HepG2 (cell line): ENCODE measurements at regions not wholly inside any gene's neighbourhood (a gene's known extent, or its start where the extent isn't known, plus 50 kb on each side); places are given as distances from the start of the nearest gene placed in this dataset.

ENCODE experiments used
- ATAC-seq: fragments of 200-7000 bp; cut with Tn5 transposase; 3 replicates; pipeline ENCODE4 v1.9.1; 2020; ENCODE audit warnings: mild to moderate bottlenecking, moderate library complexity
- BruUV-seq: library from RNA; stranded (reverse); fragments of 400-500 nt; replicated peaks from 2 replicates; lab custom pipeline; 2021; lab: Mats Ljungman, UMichigan
- CTCF ChIA-PET: fragments of 300-600 bp; formaldehyde crosslinking; extraction: SDS; loops from one replicate; lab custom pipeline; 2021; ENCODE audit warnings: low total read pairs, inconsistent platforms, low intra/inter-chr PET ratio; lab: Yijun Ruan, JAX
- POLR2A ChIA-PET: fragments of 350-600 bp; sonication (Branson Sonifier 250); formaldehyde crosslinking; loops from one replicate; lab custom pipeline; 2020; ENCODE audit warnings: antibody characterized with exemption, inconsistent platforms; lab: Yijun Ruan, JAX
- DNase-seq: peaks from one replicate; pipeline ENCODE4 v3.0.0-alpha.2; 2015; ENCODE audit warnings: low spot score
- FAIRE-seq: peaks from 3 replicates; lab custom pipeline; 2011; peaks lifted over from hg19 to GRCh38; lab: Jason Lieb, UNC
- H2AFZ ChIP-seq: one replicate; pipeline ENCODE4 v1.6.1; 2011; ENCODE audit warnings: low read length, inconsistent platforms
- H3K27ac ChIP-seq: fragments of 300-600 bp; 3 replicates; pipeline ENCODE4 v1.8.0; 2011; ENCODE audit warnings: mixed run types, mild to moderate bottlenecking, mixed read lengths, low read length, inconsistent platforms; ENCODE audit not compliant: insufficient read depth; ENCODE audit errors: extremely low read length
- H3K27me3 ChIP-seq, 2 experiments: fragments of 200-600 bp in 1 of 2; 2 replicates in 1 of 2; 3 replicates in 1 of 2; pipeline versions ENCODE4 v1.6.0 to v1.8.0; 2011; ENCODE audit warnings: low read length in 2 of 2, mild to moderate bottlenecking in 2 of 2, moderate library complexity in 2 of 2, inconsistent platforms in 1 of 2; ENCODE audit not compliant: insufficient read depth in 2 of 2, control insufficient read depth in 1 of 2
- H3K36me3 ChIP-seq, 2 experiments: fragments of 200-600 bp in 1 of 2; replicated peaks in 1 of 2; 2 replicates in 1 of 2; 3 replicates in 1 of 2; pipeline versions ENCODE4 v1.5.1 to v1.8.0; 2011; ENCODE audit warnings: low read length in 2 of 2, inconsistent platforms in 1 of 2; ENCODE audit not compliant: insufficient read depth in 2 of 2, control insufficient read depth in 1 of 2
- H3K4me1 ChIP-seq: 2 replicates; pipeline ENCODE4 v1.5.1; 2012; ENCODE audit warnings: low read length, inconsistent platforms; ENCODE audit not compliant: insufficient read depth
- H3K4me2 ChIP-seq: 2 replicates; pipeline ENCODE4 v1.6.0; 2011; ENCODE audit warnings: low read depth, low read length, inconsistent platforms
- H3K4me3 ChIP-seq, 3 experiments: fragments of 200-600 bp in 1 of 3; sonication (generic), shearing (Covaris generic) in 1 of 3; replicated peaks in 1 of 3; 2 replicates each; pipeline ENCODE4 v1.5.1; 2011 to 2016; ENCODE audit warnings: low read length in 3 of 3, inconsistent platforms in 2 of 3, low read depth in 2 of 3, mild to moderate bottlenecking in 2 of 3, control low read depth in 1 of 3, mixed read lengths in 1 of 3; ENCODE audit not compliant: insufficient read depth in 1 of 3
- H3K79me2 ChIP-seq: one replicate; pipeline ENCODE4 v1.6.1; 2011; ENCODE audit warnings: low read length, inconsistent platforms; ENCODE audit not compliant: insufficient read depth
- H3K9ac ChIP-seq: 2 replicates; pipeline ENCODE4 v1.6.0; 2011; ENCODE audit warnings: mild to moderate bottlenecking, low read depth, low read length, inconsistent platforms; ENCODE audit not compliant: insufficient read depth
- H3K9me3 ChIP-seq: 2 replicates; pipeline ENCODE4 v1.5.1; 2012; ENCODE audit warnings: mild to moderate bottlenecking, low read length
- H4K20me1 ChIP-seq: 2 replicates; pipeline ENCODE4 v1.6.0; 2011; ENCODE audit warnings: inconsistent platforms, mild to moderate bottlenecking, low read length, moderate library complexity; ENCODE audit not compliant: insufficient read depth
- RBFOX2 ChIP-seq: fragments of 200-400 bp; formaldehyde crosslinking; IDR thresholded peaks from 2 replicates; pipeline ENCODE4 v1.6.1; 2017; ENCODE audit warnings: low read depth, mild to moderate bottlenecking, low read length
- SP2 ChIP-seq: sonication (generic); formaldehyde crosslinking; IDR thresholded peaks from 2 replicates; pipeline ENCODE4 v1.5.1; 2020; ENCODE audit warnings: mild to moderate bottlenecking, missing genetic modification reagents
- SRY ChIP-seq: sonication (generic); formaldehyde crosslinking; IDR thresholded peaks from 2 replicates; pipeline ENCODE4 v1.8.0; 2022; ENCODE audit warnings: mild to moderate bottlenecking, missing genetic modification reagents
- ZBTB7B ChIP-seq: sonication (generic); formaldehyde crosslinking; IDR thresholded peaks from 2 replicates; pipeline ENCODE4 v1.4.0; 2020; ENCODE audit warnings: missing genetic modification reagents
- ZNF572 ChIP-seq: sonication (generic); formaldehyde crosslinking; IDR thresholded peaks from 2 replicates; pipeline ENCODE4 v1.5.1; 2020; ENCODE audit warnings: mild to moderate bottlenecking, missing genetic modification reagents
- WGBS: methylation state at CpG from one replicate; pipeline ENCODE4 v1.1.6; 2017; ENCODE audit warnings: low lambda C conversion rate; 5-methylcytosine and 5-hydroxymethylcytosine counted together
- in situ Hi-C: cut with HindIII; loops from 2 replicates; pipeline ENCODE4 v1.10.0; 2017; ENCODE audit warnings: low pct_unique_long_range_greater_than_20kb; ENCODE audit not compliant: extremely low pct_ligation_motif_present
- intact Hi-C: fragments of 100-400 bp; cut with micrococcal nuclease; formaldehyde crosslinking; loops from one replicate; pipeline ENCODE4 v1.10.0; 2022; ENCODE audit not compliant: unreplicated experiment
- TF ChIP-seq, protein P1 (sequence below), 2 experiments: sonication (generic) in 1 of 2; formaldehyde crosslinking in 1 of 2; IDR thresholded peaks; 2 replicates each; pipeline versions ENCODE4 v1.6.1 to v1.9.0; 2014 to 2022; ENCODE audit warnings: antibody characterized with exemption in 1 of 2, borderline replicate concordance in 1 of 2, inconsistent platforms in 1 of 2, low read depth in 1 of 2, missing genetic modification reagents in 1 of 2
- TF ChIP-seq, protein P2 (sequence below): sonication (generic); formaldehyde crosslinking; IDR thresholded peaks from 2 replicates; pipeline ENCODE4 v1.4.0; 2020; ENCODE audit warnings: missing genetic modification reagents, borderline replicate concordance
- TF ChIP-seq, protein P3 (sequence below), 2 experiments: sonication (generic) in 1 of 2; formaldehyde crosslinking in 1 of 2; IDR thresholded peaks; 2 replicates each; pipeline versions ENCODE4 v1.5.1 to v1.6.1; 2011 to 2020; ENCODE audit warnings: borderline replicate concordance in 1 of 2, low read depth in 1 of 2, low read length in 1 of 2, mild to moderate bottlenecking in 1 of 2, missing genetic modification reagents in 1 of 2, moderate library complexity in 1 of 2
- TF ChIP-seq, protein P4 (sequence below): sonication (generic); formaldehyde crosslinking; IDR thresholded peaks from 2 replicates; pipeline ENCODE4 v1.9.0; 2021; ENCODE audit warnings: missing genetic modification reagents, borderline replicate concordance

DNA sequence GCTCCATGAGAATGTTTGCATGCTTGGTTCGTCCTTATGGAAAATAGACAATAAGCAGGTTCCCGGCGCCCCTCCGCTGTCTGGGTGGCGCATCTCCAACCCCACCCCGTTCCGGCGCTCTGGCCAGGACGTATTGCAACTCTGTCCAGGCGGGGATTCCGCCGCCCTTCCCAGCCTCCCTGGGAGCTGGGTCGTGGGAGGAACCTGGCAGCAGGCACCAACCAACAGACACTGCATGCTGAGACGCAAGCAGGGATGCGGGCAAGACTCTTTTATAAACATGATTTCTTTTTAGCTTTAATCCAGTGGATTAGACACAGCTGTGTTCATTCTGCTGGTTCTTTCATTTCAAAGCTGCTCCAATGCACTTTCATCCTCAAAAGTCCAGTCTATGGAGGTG lies 240.2 kb downstream of the SH3BP4 start:
- in situ Hi-C loops: no loop called here
- Histone ChIP-seq H3K4me3 (no peak overlapping the region), H3K27ac (no peak overlapping the region), H4K20me1 (no peaks in the 10 kb centered on the region), H3K4me1 (peaks cover 9% of the 10 kb centered on the region; the same call in 1 of the 2 replicates), H3K9me3 (no peaks in the 10 kb centered on the region), H2AFZ (no peak overlapping the region), H3K79me2 (no peaks in the 10 kb centered on the region), H3K9ac (no peak overlapping the region), H3K4me2 (no peak overlapping the region), H3K27me3 (peaks cover 2 to 14% of the 10 kb centered on the region in 2 experiments; a peak in 4 of 5 replicates), H3K36me3 (no peaks in the 10 kb centered on the region)
- no peak for FAIRE-seq
- CTCF ChIA-PET: no interaction called here
- no peak for ATAC-seq
- POLR2A ChIA-PET: no interaction called here
- TF ChIP-seq, protein P1, sequence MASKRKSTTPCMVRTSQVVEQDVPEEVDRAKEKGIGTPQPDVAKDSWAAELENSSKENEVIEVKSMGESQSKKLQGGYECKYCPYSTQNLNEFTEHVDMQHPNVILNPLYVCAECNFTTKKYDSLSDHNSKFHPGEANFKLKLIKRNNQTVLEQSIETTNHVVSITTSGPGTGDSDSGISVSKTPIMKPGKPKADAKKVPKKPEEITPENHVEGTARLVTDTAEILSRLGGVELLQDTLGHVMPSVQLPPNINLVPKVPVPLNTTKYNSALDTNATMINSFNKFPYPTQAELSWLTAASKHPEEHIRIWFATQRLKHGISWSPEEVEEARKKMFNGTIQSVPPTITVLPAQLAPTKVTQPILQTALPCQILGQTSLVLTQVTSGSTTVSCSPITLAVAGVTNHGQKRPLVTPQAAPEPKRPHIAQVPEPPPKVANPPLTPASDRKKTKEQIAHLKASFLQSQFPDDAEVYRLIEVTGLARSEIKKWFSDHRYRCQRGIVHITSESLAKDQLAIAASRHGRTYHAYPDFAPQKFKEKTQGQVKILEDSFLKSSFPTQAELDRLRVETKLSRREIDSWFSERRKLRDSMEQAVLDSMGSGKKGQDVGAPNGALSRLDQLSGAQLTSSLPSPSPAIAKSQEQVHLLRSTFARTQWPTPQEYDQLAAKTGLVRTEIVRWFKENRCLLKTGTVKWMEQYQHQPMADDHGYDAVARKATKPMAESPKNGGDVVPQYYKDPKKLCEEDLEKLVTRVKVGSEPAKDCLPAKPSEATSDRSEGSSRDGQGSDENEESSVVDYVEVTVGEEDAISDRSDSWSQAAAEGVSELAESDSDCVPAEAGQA (IDR thresholded peaks at IDR 0.05; ENCODE audit: low read depth): no peak
- TF ChIP-seq, protein P1 (CRISPR knock-in tag; IDR thresholded peaks at IDR 0.05; ENCODE audit: borderline replicate concordance): no peak
- TF ChIP-seq ZNF572 (CRISPR knock-in tag) (no peak), RBFOX2 (no peak), SRY (CRISPR knock-in tag) (no peak), ZBTB7B (CRISPR knock-in tag) (no peak), SP2 (no peak)
- TF ChIP-seq, protein P2, sequence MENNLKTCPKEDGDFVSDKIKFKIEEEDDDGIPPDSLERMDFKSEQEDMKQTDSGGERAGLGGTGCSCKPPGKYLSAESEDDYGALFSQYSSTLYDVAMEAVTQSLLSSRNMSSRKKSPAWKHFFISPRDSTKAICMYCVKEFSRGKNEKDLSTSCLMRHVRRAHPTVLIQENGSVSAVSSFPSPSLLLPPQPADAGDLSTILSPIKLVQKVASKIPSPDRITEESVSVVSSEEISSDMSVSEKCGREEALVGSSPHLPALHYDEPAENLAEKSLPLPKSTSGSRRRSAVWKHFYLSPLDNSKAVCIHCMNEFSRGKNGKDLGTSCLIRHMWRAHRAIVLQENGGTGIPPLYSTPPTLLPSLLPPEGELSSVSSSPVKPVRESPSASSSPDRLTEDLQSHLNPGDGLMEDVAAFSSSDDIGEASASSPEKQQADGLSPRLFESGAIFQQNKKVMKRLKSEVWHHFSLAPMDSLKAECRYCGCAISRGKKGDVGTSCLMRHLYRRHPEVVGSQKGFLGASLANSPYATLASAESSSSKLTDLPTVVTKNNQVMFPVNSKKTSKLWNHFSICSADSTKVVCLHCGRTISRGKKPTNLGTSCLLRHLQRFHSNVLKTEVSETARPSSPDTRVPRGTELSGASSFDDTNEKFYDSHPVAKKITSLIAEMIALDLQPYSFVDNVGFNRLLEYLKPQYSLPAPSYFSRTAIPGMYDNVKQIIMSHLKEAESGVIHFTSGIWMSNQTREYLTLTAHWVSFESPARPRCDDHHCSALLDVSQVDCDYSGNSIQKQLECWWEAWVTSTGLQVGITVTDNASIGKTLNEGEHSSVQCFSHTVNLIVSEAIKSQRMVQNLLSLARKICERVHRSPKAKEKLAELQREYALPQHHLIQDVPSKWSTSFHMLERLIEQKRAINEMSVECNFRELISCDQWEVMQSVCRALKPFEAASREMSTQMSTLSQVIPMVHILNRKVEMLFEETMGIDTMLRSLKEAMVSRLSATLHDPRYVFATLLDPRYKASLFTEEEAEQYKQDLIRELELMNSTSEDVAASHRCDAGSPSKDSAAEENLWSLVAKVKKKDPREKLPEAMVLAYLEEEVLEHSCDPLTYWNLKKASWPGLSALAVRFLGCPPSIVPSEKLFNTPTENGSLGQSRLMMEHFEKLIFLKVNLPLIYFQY (CRISPR knock-in tag): no peak
- TF ChIP-seq, protein P3, sequence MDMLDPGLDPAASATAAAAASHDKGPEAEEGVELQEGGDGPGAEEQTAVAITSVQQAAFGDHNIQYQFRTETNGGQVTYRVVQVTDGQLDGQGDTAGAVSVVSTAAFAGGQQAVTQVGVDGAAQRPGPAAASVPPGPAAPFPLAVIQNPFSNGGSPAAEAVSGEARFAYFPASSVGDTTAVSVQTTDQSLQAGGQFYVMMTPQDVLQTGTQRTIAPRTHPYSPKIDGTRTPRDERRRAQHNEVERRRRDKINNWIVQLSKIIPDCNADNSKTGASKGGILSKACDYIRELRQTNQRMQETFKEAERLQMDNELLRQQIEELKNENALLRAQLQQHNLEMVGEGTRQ (IDR thresholded peaks at IDR 0.05; ENCODE audit: low read depth, low read length): no peak
- TF ChIP-seq, protein P3 (CRISPR knock-in tag; IDR thresholded peaks at IDR 0.05; ENCODE audit: borderline replicate concordance): no peak
- TF ChIP-seq, protein P4, sequence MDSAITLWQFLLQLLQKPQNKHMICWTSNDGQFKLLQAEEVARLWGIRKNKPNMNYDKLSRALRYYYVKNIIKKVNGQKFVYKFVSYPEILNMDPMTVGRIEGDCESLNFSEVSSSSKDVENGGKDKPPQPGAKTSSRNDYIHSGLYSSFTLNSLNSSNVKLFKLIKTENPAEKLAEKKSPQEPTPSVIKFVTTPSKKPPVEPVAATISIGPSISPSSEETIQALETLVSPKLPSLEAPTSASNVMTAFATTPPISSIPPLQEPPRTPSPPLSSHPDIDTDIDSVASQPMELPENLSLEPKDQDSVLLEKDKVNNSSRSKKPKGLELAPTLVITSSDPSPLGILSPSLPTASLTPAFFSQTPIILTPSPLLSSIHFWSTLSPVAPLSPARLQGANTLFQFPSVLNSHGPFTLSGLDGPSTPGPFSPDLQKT (CRISPR knock-in tag): no peak
- BruUV-seq: no TSS peak
- WGBS: 65% methylated on average over 15 of the region's 15 CpGs
- intact Hi-C loops: no loop called here
- no peak for DNase-seq
